OCI-LY3 (cell line): ENCODE measurements at regions not wholly inside any gene's neighbourhood (a gene's known extent, or its start where the extent isn't known, plus 50 kb on each side); places are given as distances from the start of the nearest gene placed in this dataset.

Source experiments
- H2AFZ ChIP-seq: fragments of 200-600, 300-600 bp; shearing (Covaris generic); 2 replicates; pipeline ENCODE4 v1.6.0; 2014; ENCODE audit warnings: antibody characterized with exemption, low read depth, low read length
- H3K27ac ChIP-seq: fragments of 200-600, 300-600 bp; sonication (generic); 2 replicates; pipeline ENCODE4 v1.5.1; 2014; ENCODE audit warnings: mild to moderate bottlenecking, low read length, moderate library complexity, mixed read lengths
- H3K27me3 ChIP-seq: fragments of 200-600, 300-600 bp; sonication (generic); 2 replicates; pipeline ENCODE4 v1.6.1; 2014; ENCODE audit warnings: low read depth, low read length, mixed read lengths
- H3K36me3 ChIP-seq: fragments of 200-600, 300-600 bp; sonication (generic); replicated peaks from 2 replicates; pipeline ENCODE3; 2014; ENCODE audit warnings: low read depth, low read length, mixed read lengths
- H3K4me1 ChIP-seq: fragments of 300-600, 200-600 bp; sonication (generic); 2 replicates; pipeline ENCODE4 v1.6.1; 2014; ENCODE audit warnings: low read length, mixed read lengths
- H3K4me2 ChIP-seq: fragments of 200-600, 300-600 bp; sonication (generic); 2 replicates; pipeline ENCODE4 v1.6.1; 2014; ENCODE audit warnings: low read length, mixed read lengths
- H3K4me3 ChIP-seq: fragments of 300-600, 200-600 bp; sonication (generic); 2 replicates; pipeline ENCODE4 v1.5.1; 2014; ENCODE audit warnings: antibody characterized with exemption, mild to moderate bottlenecking, low read length, moderate library complexity
- H3K79me2 ChIP-seq: fragments of 300-600, 200-600 bp; shearing (Covaris generic); 2 replicates; pipeline ENCODE4 v1.6.1; 2014; ENCODE audit warnings: mild to moderate bottlenecking, low read length, mixed read lengths
- H3K9ac ChIP-seq: fragments of 300-600, 200-600 bp; shearing (Covaris generic); 2 replicates; pipeline ENCODE4 v1.6.0; 2014; ENCODE audit warnings: mild to moderate bottlenecking, low read length, moderate library complexity
- H3K9me3 ChIP-seq: fragments of 200-600, 300-600 bp; shearing (Covaris generic); 2 replicates; pipeline ENCODE4 v1.6.1; 2014; ENCODE audit warnings: low read length, mixed read lengths; ENCODE audit not compliant: insufficient read depth
- H4K20me1 ChIP-seq: fragments of 200-600, 300-600 bp; sonication (generic); 2 replicates; pipeline ENCODE4 v1.6.1; 2016; ENCODE audit warnings: low read length, mixed read lengths; ENCODE audit not compliant: insufficient read depth
- EZH2phosphoT487 ChIP-seq: fragments of 200-600 bp; shearing (Covaris generic); IDR thresholded peaks from 2 replicates; pipeline ENCODE4 v1.6.1; 2018; ENCODE audit warnings: antibody characterized with exemption, mixed run types, low read depth
- TF ChIP-seq, protein P1 (sequence below): fragments of 200-600, 300-600 bp; sonication (generic); IDR thresholded peaks from 2 replicates; pipeline ENCODE4 v1.5.1; 2014; ENCODE audit warnings: antibody characterized with exemption, low read length, low read depth

DNA sequence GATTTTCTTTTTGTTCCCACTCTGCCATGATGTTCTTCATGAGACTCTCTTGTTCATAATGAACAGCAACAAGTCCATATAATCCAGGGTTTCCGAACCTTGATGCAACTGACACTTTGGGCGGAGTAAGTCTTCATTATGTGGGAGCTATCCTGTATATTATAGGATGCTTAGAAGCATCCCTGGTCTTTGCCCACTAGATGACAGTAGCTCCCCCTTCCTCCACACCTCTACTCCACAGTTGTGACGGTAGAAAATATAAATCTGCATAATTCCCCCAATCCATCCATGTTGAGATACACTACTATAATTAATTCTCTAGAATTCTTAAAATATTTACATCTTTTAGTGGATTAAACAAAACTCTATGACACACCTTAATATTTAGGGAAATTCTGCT, 482.2 kb upstream of the CELF4 start:
- Histone ChIP-seq H3K9me3 (no peaks in the 10 kb centered on the region), H3K9ac (no peak overlapping the region), H2AFZ (no peak overlapping the region), H3K4me2 (no peak overlapping the region), H3K27ac (no peak overlapping the region), H3K79me2 (no peaks in the 10 kb centered on the region), H3K27me3 (no peaks in the 10 kb centered on the region), H3K4me3 (no peak overlapping the region), H4K20me1 (no peaks in the 10 kb centered on the region), H3K36me3 (no peaks in the 10 kb centered on the region), H3K4me1 (no peaks in the 10 kb centered on the region)
- TF ChIP-seq, protein P1, sequence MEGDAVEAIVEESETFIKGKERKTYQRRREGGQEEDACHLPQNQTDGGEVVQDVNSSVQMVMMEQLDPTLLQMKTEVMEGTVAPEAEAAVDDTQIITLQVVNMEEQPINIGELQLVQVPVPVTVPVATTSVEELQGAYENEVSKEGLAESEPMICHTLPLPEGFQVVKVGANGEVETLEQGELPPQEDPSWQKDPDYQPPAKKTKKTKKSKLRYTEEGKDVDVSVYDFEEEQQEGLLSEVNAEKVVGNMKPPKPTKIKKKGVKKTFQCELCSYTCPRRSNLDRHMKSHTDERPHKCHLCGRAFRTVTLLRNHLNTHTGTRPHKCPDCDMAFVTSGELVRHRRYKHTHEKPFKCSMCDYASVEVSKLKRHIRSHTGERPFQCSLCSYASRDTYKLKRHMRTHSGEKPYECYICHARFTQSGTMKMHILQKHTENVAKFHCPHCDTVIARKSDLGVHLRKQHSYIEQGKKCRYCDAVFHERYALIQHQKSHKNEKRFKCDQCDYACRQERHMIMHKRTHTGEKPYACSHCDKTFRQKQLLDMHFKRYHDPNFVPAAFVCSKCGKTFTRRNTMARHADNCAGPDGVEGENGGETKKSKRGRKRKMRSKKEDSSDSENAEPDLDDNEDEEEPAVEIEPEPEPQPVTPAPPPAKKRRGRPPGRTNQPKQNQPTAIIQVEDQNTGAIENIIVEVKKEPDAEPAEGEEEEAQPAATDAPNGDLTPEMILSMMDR: peak; percentile 49
- TF ChIP-seq EZH2phosphoT487: no peak

DNA sequence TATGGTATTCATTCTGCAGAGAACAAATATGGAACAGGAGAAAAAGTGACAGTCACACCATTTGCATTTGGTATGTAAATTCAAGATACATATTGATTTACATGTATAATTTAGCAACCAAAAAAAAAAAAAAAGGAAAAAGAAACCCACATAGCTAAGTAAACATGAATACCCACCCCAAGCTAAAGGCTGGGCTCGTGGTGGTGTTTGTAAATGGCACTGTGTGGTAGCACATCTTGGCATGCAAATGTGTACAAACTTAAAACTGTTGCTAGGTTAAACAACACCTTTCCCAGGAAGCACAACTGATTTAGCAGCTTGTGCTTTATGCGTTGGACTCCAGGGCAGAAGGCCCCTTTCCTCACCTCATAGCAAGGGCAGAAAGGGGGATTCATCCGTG, 481.1 kb upstream of the CELF4 start:
- TF ChIP-seq, protein P1: no peak
- no peak for TF ChIP-seq EZH2phosphoT487
- H3K27ac ChIP-seq: no peak overlapping the region
- no peaks in the 10 kb centered on the region for H3K27me3 ChIP-seq
- no peak overlapping the region for H2AFZ ChIP-seq
- H3K36me3 ChIP-seq: no peaks in the 10 kb centered on the region
- no peaks in the 10 kb centered on the region for H4K20me1 ChIP-seq
- H3K79me2 ChIP-seq: no peaks in the 10 kb centered on the region
- no peak overlapping the region for H3K4me3 ChIP-seq
- H3K9ac ChIP-seq: no peak overlapping the region
- no peaks in the 10 kb centered on the region for H3K9me3 ChIP-seq
- H3K4me2 ChIP-seq: no peak overlapping the region
- H3K4me1 ChIP-seq: no peaks in the 10 kb centered on the region

DNA sequence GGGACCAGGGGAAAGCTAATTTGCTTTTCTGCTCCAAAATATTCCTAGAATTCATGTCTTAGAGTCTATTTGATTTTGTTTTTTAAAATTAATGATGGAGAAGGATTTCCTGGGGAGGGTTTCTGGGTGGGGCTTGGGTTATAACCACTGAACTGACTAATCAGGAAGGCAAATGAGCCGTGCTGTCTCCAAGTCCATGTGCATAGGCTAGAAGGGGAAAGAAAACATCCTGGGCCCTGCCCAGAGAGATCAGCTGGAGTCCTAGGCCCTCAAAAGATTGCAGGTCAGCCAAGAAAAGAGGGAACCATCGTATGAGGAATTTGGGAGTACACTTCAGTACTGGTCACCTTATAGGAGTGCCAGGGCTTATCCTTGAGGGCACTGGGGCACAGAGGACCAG, 480.2 kb upstream of the CELF4 start:
- no peaks in the 10 kb centered on the region for H3K79me2 ChIP-seq
- no peak overlapping the region for H3K27ac ChIP-seq

DNA sequence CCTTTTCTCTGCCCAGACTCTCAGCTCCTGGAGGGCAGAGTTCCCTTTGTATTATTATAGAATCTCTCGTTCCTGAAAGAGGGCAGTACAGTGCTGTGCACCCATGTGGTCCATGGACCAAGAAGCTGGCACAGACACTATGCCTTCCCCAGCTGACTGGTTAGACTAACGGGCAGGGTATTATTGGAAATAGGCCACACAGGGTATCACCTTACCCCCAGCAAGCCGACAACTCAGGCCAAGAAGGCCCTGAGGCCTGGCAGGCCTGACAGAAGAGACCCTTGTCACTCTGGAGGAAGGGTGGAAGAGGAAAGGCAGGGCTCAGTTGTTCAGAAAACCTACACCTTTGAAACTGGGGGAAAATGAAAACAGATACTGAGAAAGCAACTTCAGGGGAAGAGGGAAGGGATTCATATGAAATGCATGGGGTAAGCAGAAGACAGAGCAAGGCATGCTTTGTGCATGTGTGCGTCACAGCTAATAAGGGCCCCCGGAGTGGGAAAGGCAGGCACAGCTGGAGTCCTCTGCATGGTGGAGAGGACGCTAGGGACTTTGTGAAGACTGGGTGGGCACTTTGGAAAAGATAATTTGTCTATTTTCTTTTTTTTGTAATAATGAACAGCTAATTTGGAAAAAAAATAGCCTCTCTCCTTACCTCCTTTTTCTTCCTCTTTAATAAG, 476.8 kb upstream of the CELF4 start:
- Histone ChIP-seq H3K4me2 (no peak overlapping the region), H3K9me3 (no peaks in the 10 kb centered on the region), H3K9ac (no peak overlapping the region), H3K27ac (no peak overlapping the region), H3K79me2 (no peaks in the 10 kb centered on the region), H3K4me3 (no peak overlapping the region), H3K27me3 (no peaks in the 10 kb centered on the region), H3K36me3 (no peaks in the 10 kb centered on the region), H2AFZ (no peak overlapping the region), H4K20me1 (no peaks in the 10 kb centered on the region), H3K4me1 (no peaks in the 10 kb centered on the region)
- TF ChIP-seq EZH2phosphoT487: no peak
- TF ChIP-seq, protein P1: no peak

More for the DNA sequence above, 480.2 kb upstream of the CELF4 start:
- Histone ChIP-seq H3K9ac (no peak overlapping the region), H3K4me1 (no peaks in the 10 kb centered on the region), H3K4me2 (no peak overlapping the region), H4K20me1 (no peaks in the 10 kb centered on the region), H3K9me3 (no peaks in the 10 kb centered on the region), H3K27me3 (no peaks in the 10 kb centered on the region), H2AFZ (no peak overlapping the region), H3K36me3 (no peaks in the 10 kb centered on the region), H3K4me3 (no peak overlapping the region)
- no peak for TF ChIP-seq EZH2phosphoT487
- TF ChIP-seq, protein P1: no peak
